SU-DHL-6 (cell line): ENCODE measurements at regions not wholly inside any gene's neighbourhood (a gene's known extent, or its start where the extent isn't known, plus 50 kb on each side); places are given as distances from the start of the nearest gene placed in this dataset.
"Not testable (repeated sequence)": the region's sequence is repeated elsewhere in the genome, so short reads cannot be mapped to it uniquely, and the experiment has no call there.

Experiments
- CTCF ChIP-seq: fragments of 200-600 bp; sonication (generic); IDR thresholded peaks from one replicate; pipeline ENCODE4 v1.5.1; 2017; ENCODE audit warnings: antibody characterized with exemption, mild to moderate bottlenecking, low read length, moderate library complexity; ENCODE audit not compliant: insufficient read depth, poor library complexity, severe bottlenecking
- EZH2phosphoT487 ChIP-seq: fragments of 200-600 bp; sonication (generic), shearing (Covaris generic); conservative IDR thresholded peaks from 2 replicates; pipeline ENCODE4 v1.6.1; 2018; ENCODE audit warnings: mild to moderate bottlenecking, antibody characterized with exemption, low read length, moderate library complexity, mixed read lengths

DNA sequence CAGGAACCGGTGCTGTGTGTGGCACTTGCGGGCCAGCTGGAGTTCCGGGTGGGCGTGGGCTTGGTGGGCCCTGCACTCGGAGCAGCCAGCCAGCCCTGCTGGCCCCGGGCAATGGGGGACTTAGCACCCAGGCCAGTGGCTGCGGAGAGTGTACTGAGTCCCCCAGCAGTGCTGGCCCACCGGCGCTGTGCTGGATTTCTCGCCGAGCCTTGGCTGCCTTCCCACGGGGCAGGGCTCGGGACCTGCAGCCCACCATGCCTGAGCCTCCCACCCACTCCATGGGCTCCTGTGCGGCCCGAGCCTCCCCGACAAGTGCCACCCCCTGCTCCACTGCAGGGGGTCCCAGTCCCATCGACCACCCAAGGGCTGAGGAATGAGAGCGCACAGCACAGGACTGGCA is 252.8 kb upstream of the INTU start:
- not testable (repeated sequence) for TF ChIP-seq EZH2phosphoT487, CTCF
